ENCODE measurements at regions not wholly inside any gene's neighbourhood (a gene's known extent, or its start where the extent isn't known, plus 50 kb on each side); places are given as distances from the start of the nearest gene placed in this dataset.

DNA sequence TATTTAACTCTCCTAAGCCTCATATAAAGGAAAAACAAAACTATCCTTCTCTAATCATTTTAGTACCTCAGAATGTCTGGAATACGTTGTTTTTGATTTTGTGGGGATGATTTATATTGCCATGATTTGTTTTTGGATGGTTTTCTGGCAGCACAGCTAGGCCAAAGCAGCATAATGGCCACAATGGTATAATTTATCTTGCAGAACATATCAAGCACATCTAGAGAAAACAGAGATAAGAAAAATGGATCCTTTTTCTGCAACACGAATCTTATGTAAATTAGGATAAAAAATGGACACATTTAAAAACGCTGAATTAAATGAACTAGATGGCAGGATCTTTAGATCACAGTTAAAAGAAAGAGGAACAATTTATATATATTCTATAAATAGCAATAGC, 269.9 kb upstream of the FAT4 start:
- TF ChIP-seq STAG1 (CRISPR knock-in tag; IDR thresholded peaks at IDR 0.05; ENCODE audit: borderline replicate concordance), result no peak
- no peak for TF ChIP-seq FOXM1 (IDR thresholded peaks at IDR 0.05; ENCODE audit: low read depth)
- TF ChIP-seq FOXM1 (CRISPR knock-in tag; IDR thresholded peaks at IDR 0.05; ENCODE audit: low read depth), result no peak
- no peak for TF ChIP-seq NR3C1 (CRISPR knock-in tag; IDR thresholded peaks at IDR 0.05)
- TF ChIP-seq, protein P1, sequence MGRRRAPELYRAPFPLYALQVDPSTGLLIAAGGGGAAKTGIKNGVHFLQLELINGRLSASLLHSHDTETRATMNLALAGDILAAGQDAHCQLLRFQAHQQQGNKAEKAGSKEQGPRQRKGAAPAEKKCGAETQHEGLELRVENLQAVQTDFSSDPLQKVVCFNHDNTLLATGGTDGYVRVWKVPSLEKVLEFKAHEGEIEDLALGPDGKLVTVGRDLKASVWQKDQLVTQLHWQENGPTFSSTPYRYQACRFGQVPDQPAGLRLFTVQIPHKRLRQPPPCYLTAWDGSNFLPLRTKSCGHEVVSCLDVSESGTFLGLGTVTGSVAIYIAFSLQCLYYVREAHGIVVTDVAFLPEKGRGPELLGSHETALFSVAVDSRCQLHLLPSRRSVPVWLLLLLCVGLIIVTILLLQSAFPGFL (CRISPR knock-in tag; IDR thresholded peaks at IDR 0.05), result no peak
- no peak for TF ChIP-seq SMARCC2 (IDR thresholded peaks at IDR 0.05; ENCODE audit: low read depth)
- no peak for TF ChIP-seq ZNF764 (CRISPR knock-in tag; IDR thresholded peaks at IDR 0.05; ENCODE audit: low read depth)
- no peak for TF ChIP-seq FOXP1 (CRISPR knock-in tag; IDR thresholded peaks at IDR 0.05)
- TF ChIP-seq DMBX1 (CRISPR knock-in tag; IDR thresholded peaks at IDR 0.05; ENCODE audit: borderline replicate concordance), result no peak
